ENCODE measurements at regions not wholly inside any gene's neighbourhood (a gene's known extent, or its start where the extent isn't known, plus 50 kb on each side); places are given as distances from the start of the nearest gene placed in this dataset.

DNA sequence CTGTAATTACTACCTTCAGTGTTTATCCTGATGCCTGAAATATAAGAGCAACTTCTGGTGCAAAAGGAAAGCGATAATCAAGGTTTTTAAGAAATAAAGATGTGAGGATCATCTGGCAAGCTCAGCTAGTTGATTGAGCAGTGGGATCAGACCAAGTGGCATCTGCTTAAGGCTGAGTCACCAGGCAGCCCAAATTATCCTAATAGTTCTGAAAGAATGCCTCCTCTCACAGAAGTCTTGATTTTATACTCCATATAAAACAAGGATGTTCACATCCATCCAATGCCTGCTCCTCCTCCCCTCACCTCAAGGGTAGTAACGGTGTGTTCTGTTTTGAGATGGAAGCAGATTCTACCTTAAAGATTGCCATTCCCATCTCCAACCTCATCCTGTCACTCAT lies 134.5 kb upstream of the RASGEF1B start:
- peak overlapping the region; percentile 64 for H3K4me2 ChIP-seq (replicated peaks; ENCODE audit: low read depth, low read length, poor library complexity, severe bottlenecking)
- H2AFZ ChIP-seq (ENCODE audit: insufficient read depth, low read depth, low read length, poor library complexity, severe bottlenecking): peak overlapping the region; percentile 55
- peak overlapping the region; percentile 46 for H3K9ac ChIP-seq (ENCODE audit: low read length)
- intact Hi-C loops (cut with micrococcal nuclease): loop anchor here (5.0 kb wide), 3 partner anchors 99 to 236 kb away; no protein-coding TSS in a partner anchor
- no peaks in the 10 kb centered on the region for H3K36me3 ChIP-seq (replicated peaks in 1 of 2; ENCODE audit: control extremely low read depth in 1 of 2, control insufficient read depth in 1 of 2, extremely low read depth in 1 of 2, insufficient read depth in 2 of 2, low read length in 1 of 2)
- peak overlapping the region; percentile 84 for H3K27ac Mint-ChIP-seq
- peak overlapping the region; percentile 73 to 89 for H3K27ac ChIP-seq (ENCODE audit: low read length in 2 of 2)
- WGBS (ENCODE audit: insufficient coverage): no CpG with 5 or more reads among the region's 2 CpGs
- no peaks in the 10 kb centered on the region for H3K79me2 ChIP-seq (ENCODE audit: control insufficient read depth, insufficient read depth, low read length)
- H3K27me3 Mint-ChIP-seq: no peaks in the 10 kb centered on the region
- ChIA-PET POLR2A (interaction anchor here (0.6 kb wide), 1 partner anchor 28 kb away, joined by 3 read pairs; no protein-coding TSS in a partner anchor), CTCF (interaction anchor here (0.7 to 1.2 kb wide), 8 partner anchors 14 to 238 kb away, joined by 3 to 5 read pairs (median 3); partner anchors contain the start of gene RASGEF1B)
- ATAC-seq (ENCODE audit: low read depth): no peak
- H3K9me3 Mint-ChIP-seq (ENCODE audit: insufficient read depth): no peaks in the 10 kb centered on the region
- peak overlapping the region in 1 of 5 experiments; percentile 40 for H3K4me3 ChIP-seq (ENCODE audit: control extremely low read depth in 1 of 5, extremely low read depth in 1 of 5, insufficient read depth in 1 of 5, low read depth in 2 of 5, low read length in 4 of 5)
- H3K27me3 ChIP-seq (replicated peaks in 1 of 4; ENCODE audit: control extremely low read depth in 1 of 4, control insufficient read depth in 3 of 4, insufficient read depth in 4 of 4, low read length in 3 of 4): no peaks in the 10 kb centered on the region
- H3K9me3 ChIP-seq (ENCODE audit: control extremely low read depth in 1 of 3, control insufficient read depth in 2 of 3, insufficient read depth in 1 of 3, low read length in 2 of 3): peaks cover 0 to 1% (median 0%) of the 10 kb centered on the region in 3 donors
- peak; percentile 20 for DNase-seq
- peaks cover 58% of the 10 kb centered on the region for H3K4me1 Mint-ChIP-seq
- TF ChIP-seq EZH2 (IDR thresholded peaks at IDR 0.05; ENCODE audit: borderline replicate concordance, insufficient read depth, low read depth, low read length, poor library complexity, severe bottlenecking): no peak
- TF ChIP-seq, protein P1, sequence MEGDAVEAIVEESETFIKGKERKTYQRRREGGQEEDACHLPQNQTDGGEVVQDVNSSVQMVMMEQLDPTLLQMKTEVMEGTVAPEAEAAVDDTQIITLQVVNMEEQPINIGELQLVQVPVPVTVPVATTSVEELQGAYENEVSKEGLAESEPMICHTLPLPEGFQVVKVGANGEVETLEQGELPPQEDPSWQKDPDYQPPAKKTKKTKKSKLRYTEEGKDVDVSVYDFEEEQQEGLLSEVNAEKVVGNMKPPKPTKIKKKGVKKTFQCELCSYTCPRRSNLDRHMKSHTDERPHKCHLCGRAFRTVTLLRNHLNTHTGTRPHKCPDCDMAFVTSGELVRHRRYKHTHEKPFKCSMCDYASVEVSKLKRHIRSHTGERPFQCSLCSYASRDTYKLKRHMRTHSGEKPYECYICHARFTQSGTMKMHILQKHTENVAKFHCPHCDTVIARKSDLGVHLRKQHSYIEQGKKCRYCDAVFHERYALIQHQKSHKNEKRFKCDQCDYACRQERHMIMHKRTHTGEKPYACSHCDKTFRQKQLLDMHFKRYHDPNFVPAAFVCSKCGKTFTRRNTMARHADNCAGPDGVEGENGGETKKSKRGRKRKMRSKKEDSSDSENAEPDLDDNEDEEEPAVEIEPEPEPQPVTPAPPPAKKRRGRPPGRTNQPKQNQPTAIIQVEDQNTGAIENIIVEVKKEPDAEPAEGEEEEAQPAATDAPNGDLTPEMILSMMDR (IDR thresholded peaks at IDR 0.05): no peak
- no peaks in the 10 kb centered on the region for H4K20me1 ChIP-seq (ENCODE audit: control insufficient read depth, insufficient read depth, low read length, poor library complexity, severe bottlenecking)
- peaks cover 54 to 59% of the 10 kb centered on the region in 2 donors for H3K4me1 ChIP-seq (ENCODE audit: control insufficient read depth in 2 of 2, insufficient read depth in 2 of 2, low read length in 2 of 2)
- peak overlapping the region; percentile 69 for H3K4me3 Mint-ChIP-seq

DNA sequence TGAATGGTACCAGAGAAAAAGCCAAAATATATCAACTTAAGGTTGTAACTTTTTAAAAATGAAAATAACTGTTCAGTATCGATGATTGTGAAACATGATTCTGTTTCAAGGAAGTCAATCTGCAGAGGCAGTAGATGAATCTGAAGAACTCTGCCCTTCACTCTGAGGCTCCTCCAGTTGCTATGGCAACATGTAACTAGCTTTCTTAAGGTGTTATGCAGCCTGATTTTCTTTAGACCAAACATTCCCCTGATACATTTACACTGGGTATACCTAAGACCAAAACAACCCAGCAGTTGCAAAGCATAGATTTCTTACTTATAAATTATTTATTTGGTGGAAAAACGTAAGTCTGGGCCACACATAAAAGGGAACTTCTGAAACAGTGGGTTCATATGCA lies 133.6 kb upstream of the RASGEF1B start:
- CTCF ChIA-PET: interaction anchor here (0.8 to 1.1 kb wide), 3 partner anchors 133 to 239 kb away, joined by 3 read pairs; no protein-coding TSS in a partner anchor

More for the DNA sequence above, 133.6 kb upstream of the RASGEF1B start:
- H3K9me3 ChIP-seq (ENCODE audit: control extremely low read depth in 1 of 3, control insufficient read depth in 2 of 3, insufficient read depth in 1 of 3, low read length in 2 of 3): no peaks in the 10 kb centered on the region
- H3K9me3 Mint-ChIP-seq (ENCODE audit: insufficient read depth): no peaks in the 10 kb centered on the region
- DNase-seq: peak; percentile 75
- H3K4me2 ChIP-seq (replicated peaks; ENCODE audit: low read depth, low read length, poor library complexity, severe bottlenecking): peak overlapping the region; percentile 64
- no peaks in the 10 kb centered on the region for H3K36me3 ChIP-seq (replicated peaks in 1 of 2; ENCODE audit: control extremely low read depth in 1 of 2, control insufficient read depth in 1 of 2, extremely low read depth in 1 of 2, insufficient read depth in 2 of 2, low read length in 1 of 2)
- no peaks in the 10 kb centered on the region for H3K27me3 ChIP-seq (replicated peaks in 1 of 4; ENCODE audit: control extremely low read depth in 1 of 4, control insufficient read depth in 3 of 4, insufficient read depth in 4 of 4, low read length in 3 of 4)
- intact Hi-C loops (cut with micrococcal nuclease): loop anchor here (5.0 kb wide), 3 partner anchors 98 to 237 kb away; no protein-coding TSS in a partner anchor
- H3K4me1 ChIP-seq (ENCODE audit: control insufficient read depth in 2 of 2, insufficient read depth in 2 of 2, low read length in 2 of 2): peaks cover 49 to 55% of the 10 kb centered on the region in 2 donors
- peak overlapping the region; percentile 42 for H3K4me3 Mint-ChIP-seq
- POLR2A ChIA-PET: no interaction called here
- H2AFZ ChIP-seq (ENCODE audit: insufficient read depth, low read depth, low read length, poor library complexity, severe bottlenecking): no peak overlapping the region
- H4K20me1 ChIP-seq (ENCODE audit: control insufficient read depth, insufficient read depth, low read length, poor library complexity, severe bottlenecking): no peaks in the 10 kb centered on the region
- H3K9ac ChIP-seq (ENCODE audit: low read length): peak overlapping the region; percentile 34
- peak overlapping the region; percentile 73 to 89 for H3K27ac ChIP-seq (ENCODE audit: low read length in 2 of 2)
- H3K27me3 Mint-ChIP-seq: no peaks in the 10 kb centered on the region
- H3K79me2 ChIP-seq (ENCODE audit: control insufficient read depth, insufficient read depth, low read length): no peaks in the 10 kb centered on the region
- H3K4me3 ChIP-seq (ENCODE audit: control extremely low read depth in 1 of 5, extremely low read depth in 1 of 5, insufficient read depth in 1 of 5, low read depth in 2 of 5, low read length in 4 of 5): peak overlapping the region in 1 of 5 experiments; percentile 17
- no peak for TF ChIP-seq EZH2 (IDR thresholded peaks at IDR 0.05; ENCODE audit: borderline replicate concordance, insufficient read depth, low read depth, low read length, poor library complexity, severe bottlenecking)
- TF ChIP-seq, protein P1 (IDR thresholded peaks at IDR 0.05): no peak
- peak; percentile 55 for ATAC-seq (ENCODE audit: low read depth)
- H3K4me1 Mint-ChIP-seq: peaks cover 56% of the 10 kb centered on the region
- peak overlapping the region; percentile 89 for H3K27ac Mint-ChIP-seq
- no CpG with 5 or more reads among the region's 2 CpGs for WGBS (ENCODE audit: insufficient coverage)
